ENCODE measurements at regions not wholly inside any gene's neighbourhood (a gene's known extent, or its start where the extent isn't known, plus 50 kb on each side); places are given as distances from the start of the nearest gene placed in this dataset.

- no peak overlapping the region for H3K4me3 ChIP-seq (ENCODE audit: low read depth, low read length)
- no peak for TF ChIP-seq CTCF (IDR thresholded peaks at IDR 0.05; ENCODE audit: low read depth, low read length)
Measured at GRCh38 chr11:131137046-131137445, 220.8 kb upstream of the SNX19 start.

DNA sequence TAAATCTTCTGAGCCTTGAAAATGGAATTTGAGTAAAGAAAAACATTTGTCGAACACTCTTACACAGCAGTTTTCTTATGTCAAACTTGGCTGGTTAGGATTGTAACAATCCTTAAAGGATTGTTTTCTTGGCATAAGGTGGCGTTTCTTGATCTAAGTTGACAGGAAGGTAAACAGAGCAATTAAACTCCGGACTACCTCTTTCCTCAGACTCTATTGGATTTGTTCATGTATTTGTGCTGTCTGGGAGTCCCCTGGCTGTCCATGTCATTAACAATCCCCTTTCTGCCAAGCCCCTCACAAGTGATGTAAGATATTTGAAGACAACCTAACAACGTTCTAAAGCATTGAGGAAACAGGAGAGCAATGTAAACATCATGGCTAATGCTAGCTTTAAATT lies 222.5 kb upstream of the SNX19 start:
- no peak for TF ChIP-seq CTCF (IDR thresholded peaks at IDR 0.05; ENCODE audit: low read depth, low read length)
- no peak overlapping the region for H3K4me3 ChIP-seq (ENCODE audit: low read depth, low read length)

GRCh38 chr11:131145791-131146190 lies 224.6 kb upstream of the NTM start:
- TF ChIP-seq CTCF (IDR thresholded peaks at IDR 0.05; ENCODE audit: low read depth, low read length) = no peak
- no peak overlapping the region for H3K4me3 ChIP-seq (ENCODE audit: low read depth, low read length)

DNA sequence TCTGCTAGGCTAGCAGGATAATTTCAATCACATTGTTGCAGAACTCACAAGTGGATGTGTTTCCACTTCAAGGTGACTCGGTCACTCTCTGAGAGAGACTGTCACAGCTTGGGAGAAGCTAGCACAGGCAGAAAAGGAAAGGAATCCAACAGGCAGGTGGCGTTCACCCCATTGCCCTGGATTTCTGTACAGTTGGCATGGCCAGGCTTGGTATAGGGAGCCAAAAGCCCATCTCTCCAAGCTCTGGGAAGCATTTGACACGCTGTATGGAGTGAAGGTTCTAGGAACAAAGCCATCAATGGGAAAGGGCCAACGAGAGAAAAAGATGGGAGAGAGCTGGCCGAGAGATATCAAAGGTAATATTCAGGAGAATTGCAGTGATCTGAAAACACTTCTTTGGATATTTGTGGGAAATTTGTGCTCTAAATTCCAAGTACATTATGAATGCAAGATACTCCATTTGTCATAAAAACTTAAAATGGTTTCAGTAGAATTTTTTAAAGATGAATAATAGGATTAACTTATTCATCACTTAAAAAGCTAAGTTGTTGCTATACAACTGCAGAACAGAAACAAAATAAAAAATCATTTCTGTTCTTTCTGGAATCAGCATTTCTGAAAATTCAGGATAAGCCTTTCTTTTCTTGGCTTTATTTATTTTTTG lies 223.5 kb upstream of the NTM start:
- H3K4me3 ChIP-seq (ENCODE audit: low read depth, low read length) = no peak overlapping the region
- TF ChIP-seq CTCF (IDR thresholded peaks at IDR 0.05; ENCODE audit: low read depth, low read length) = no peak

GRCh38 chr11:131154351-131154750 lies 216.1 kb upstream of the NTM start:
- TF ChIP-seq CTCF (IDR thresholded peaks at IDR 0.05; ENCODE audit: low read depth, low read length) = no peak
- H3K4me3 ChIP-seq (ENCODE audit: low read depth, low read length) = no peak overlapping the region

- no peak overlapping the region for H3K4me3 ChIP-seq (ENCODE audit: low read depth, low read length)
- TF ChIP-seq CTCF (IDR thresholded peaks at IDR 0.05; ENCODE audit: low read depth, low read length) = no peak
Measured at GRCh38 chr11:131157678-131158077, 212.7 kb upstream of the NTM start.

DNA sequence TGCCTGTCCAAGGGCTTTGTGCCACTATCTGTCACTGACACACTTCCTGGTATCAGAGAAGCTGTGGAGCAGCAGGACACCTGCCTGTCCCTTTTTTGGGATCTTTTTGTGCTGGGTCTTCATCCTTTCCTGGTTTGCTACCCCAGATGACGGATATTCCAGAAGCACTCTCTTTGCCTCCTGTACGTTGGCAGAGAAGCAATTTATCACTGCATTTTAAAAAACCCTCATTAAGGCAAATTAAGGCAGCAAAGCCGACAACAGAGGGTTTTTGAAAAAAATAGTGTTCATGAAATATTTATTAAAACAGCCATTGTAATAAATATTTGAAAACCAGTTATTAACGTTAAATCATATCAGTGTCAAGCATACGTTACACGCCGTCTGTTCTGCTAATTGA lies 209.6 kb upstream of the NTM start:
- no peak for TF ChIP-seq CTCF (IDR thresholded peaks at IDR 0.05; ENCODE audit: low read depth, low read length)

More for the DNA sequence above, 209.6 kb upstream of the NTM start:
- no peak overlapping the region for H3K4me3 ChIP-seq (ENCODE audit: low read depth, low read length)
